H1 (cell line): ENCODE measurements at regions not wholly inside any gene's neighbourhood (a gene's known extent, or its start where the extent isn't known, plus 50 kb on each side); places are given as distances from the start of the nearest gene placed in this dataset.

ENCODE experiments used
- CTCF ChIA-PET: fragments of 300-600 bp; sonication (Branson Sonifier 250); formaldehyde crosslinking; loops from one replicate; lab custom pipeline; 2021; ENCODE audit not compliant: partially characterized antibody; lab: Charles Lee
- POLR2A ChIA-PET: fragments of 300-600 bp; sonication (Branson Sonifier 250); formaldehyde crosslinking; loops from one replicate; lab custom pipeline; 2021; ENCODE audit warnings: inconsistent platforms; ENCODE audit not compliant: partially characterized antibody; lab: Charles Lee
- DNase-seq, 2 experiments: peaks; one replicate each; pipeline versions ENCODE4 v3.0.0 to v3.0.0-alpha.2; 2010 to 2022; ENCODE audit warnings: low spot score in 2 of 2, low read depth in 1 of 2, mixed read lengths in 1 of 2
- FAIRE-seq: peaks from 2 replicates; lab custom pipeline; 2011; peaks lifted over from hg19 to GRCh38; lab: Jason Lieb, UNC
- H2AFZ ChIP-seq: 2 replicates; pipeline ENCODE4 v1.8.1; 2012; ENCODE audit warnings: low read length, inconsistent platforms
- H2AK5ac ChIP-seq: 2 replicates; pipeline ENCODE4 v1.6.1; 2013; ENCODE audit warnings: low read depth, low read length
- H2BK120ac ChIP-seq: replicated peaks from 2 replicates; pipeline ENCODE3; 2013; ENCODE audit warnings: low read depth, low read length, inconsistent platforms
- H2BK12ac ChIP-seq: 2 replicates; pipeline ENCODE4 v1.6.1; 2013; ENCODE audit warnings: low read depth, low read length
- H2BK15ac ChIP-seq: 2 replicates; pipeline ENCODE4 v1.6.1; 2013; ENCODE audit warnings: low read length
- H2BK20ac ChIP-seq: 2 replicates; pipeline ENCODE4 v1.6.1; 2013; ENCODE audit warnings: low read length
- H2BK5ac ChIP-seq: 2 replicates; pipeline ENCODE4 v1.6.1; 2013; ENCODE audit warnings: low read depth, low read length
- H3K14ac ChIP-seq: 2 replicates; pipeline ENCODE4 v1.6.1; 2013; ENCODE audit warnings: inconsistent platforms; ENCODE audit not compliant: insufficient read length
- H3K18ac ChIP-seq: 2 replicates; pipeline ENCODE4 v1.6.1; 2013; ENCODE audit warnings: low read length; ENCODE audit errors: extremely low read depth
- H3K23ac ChIP-seq: 2 replicates; pipeline ENCODE4 v1.6.1; 2013; ENCODE audit warnings: inconsistent platforms; ENCODE audit not compliant: insufficient read length
- H3K23me2 ChIP-seq: 2 replicates; pipeline ENCODE4 v1.6.1; 2013; ENCODE audit warnings: low read depth, low read length
- H3K27ac ChIP-seq: 2 replicates; pipeline ENCODE4 v1.6.1; 2011; ENCODE audit warnings: low read depth, low read length, inconsistent platforms
- H3K27me3 ChIP-seq, 4 experiments: replicated peaks in 1 of 4; 1 replicate in 1 of 4; 2 replicates in 3 of 4; pipeline versions ENCODE4 v1.6.1 to v1.8.1; 2011 to 2013; ENCODE audit warnings: low read length in 3 of 4, mild to moderate bottlenecking in 3 of 4, inconsistent platforms in 2 of 4, mixed read lengths in 2 of 4, moderate library complexity in 1 of 4; ENCODE audit not compliant: control insufficient read depth in 3 of 4, insufficient read depth in 3 of 4; ENCODE audit errors: extremely low read depth in 1 of 4
- H3K36me3 ChIP-seq, 4 experiments: 2 replicates each; pipeline versions ENCODE4 v1.6.1 to v1.8.1; 2011 to 2013; ENCODE audit warnings: mild to moderate bottlenecking in 4 of 4, low read length in 3 of 4, moderate library complexity in 2 of 4, control low read depth in 1 of 4, inconsistent platforms in 1 of 4; ENCODE audit not compliant: insufficient read depth in 4 of 4, control insufficient read depth in 2 of 4
- H3K4ac ChIP-seq: replicated peaks from 2 replicates; pipeline ENCODE3; 2013; ENCODE audit warnings: low read length, low read depth, mixed read lengths, inconsistent platforms; ENCODE audit not compliant: insufficient read length
- H3K4me1 ChIP-seq, 4 experiments: replicated peaks in 1 of 4; 1 replicate in 1 of 4; 2 replicates in 3 of 4; pipeline versions ENCODE4 v1.6.1 to v1.8.1; 2011 to 2013; ENCODE audit warnings: low read length in 3 of 4, inconsistent platforms in 2 of 4, mixed read lengths in 1 of 4; ENCODE audit not compliant: insufficient read depth in 4 of 4, control insufficient read depth in 3 of 4
- H3K4me2 ChIP-seq, 2 experiments: 2 replicates each; pipeline versions ENCODE4 v1.6.1 to v1.8.1; 2011 to 2013; ENCODE audit warnings: low read depth in 2 of 2, low read length in 2 of 2, control low read depth in 1 of 2, inconsistent platforms in 1 of 2, mild to moderate bottlenecking in 1 of 2; ENCODE audit not compliant: insufficient read depth in 1 of 2
- H3K4me3 ChIP-seq, 4 experiments: fragments of 200-600, 300-600 bp in 1 of 4; sonication (generic), shearing (Covaris generic), sonication (Bioruptor Twin) in 1 of 4; 2 replicates each; pipeline versions ENCODE4 v1.5.1 to v1.8.1; 2011 to 2016; ENCODE audit warnings: low read length in 4 of 4, low read depth in 3 of 4, control low read depth in 2 of 4, inconsistent platforms in 2 of 4, mild to moderate bottlenecking in 2 of 4, mixed read lengths in 1 of 4, moderate library complexity in 1 of 4; ENCODE audit not compliant: insufficient read depth in 2 of 4; ENCODE audit errors: extremely low read depth in 1 of 4
- H3K56ac ChIP-seq: replicated peaks from 2 replicates; pipeline ENCODE3; 2013; ENCODE audit warnings: low read depth, mild to moderate bottlenecking, mixed read lengths, low read length, inconsistent platforms; ENCODE audit not compliant: insufficient read length
- H3K79me1 ChIP-seq: 2 replicates; pipeline ENCODE4 v1.6.1; 2013; ENCODE audit warnings: low read depth, low read length, control low read depth
- H3K79me2 ChIP-seq, 2 experiments: 2 replicates each; pipeline versions ENCODE4 v1.6.1 to v1.8.1; 2012 to 2013; ENCODE audit warnings: low read length in 2 of 2, mild to moderate bottlenecking in 2 of 2, inconsistent platforms in 1 of 2; ENCODE audit not compliant: insufficient read depth in 2 of 2, control insufficient read depth in 1 of 2
- H3K9ac ChIP-seq, 4 experiments: replicated peaks in 1 of 4; 1 replicate in 1 of 4; 2 replicates in 3 of 4; pipeline versions ENCODE4 v1.6.1 to v1.8.1; 2011 to 2013; ENCODE audit warnings: low read depth in 3 of 4, low read length in 3 of 4, control low read depth in 2 of 4, mild to moderate bottlenecking in 2 of 4, moderate library complexity in 2 of 4, inconsistent platforms in 1 of 4; ENCODE audit errors: extremely low read depth in 1 of 4
- H3K9me3 ChIP-seq, 2 experiments: 2 replicates each; pipeline versions ENCODE4 v1.6.1 to v1.8.1; 2012 to 2013; ENCODE audit warnings: mild to moderate bottlenecking in 2 of 2, moderate library complexity in 2 of 2, control low read depth in 1 of 2, inconsistent platforms in 1 of 2, low read depth in 1 of 2, low read length in 1 of 2, mixed read lengths in 1 of 2; ENCODE audit not compliant: insufficient read depth in 2 of 2
- H4K20me1 ChIP-seq, 2 experiments: replicated peaks in 1 of 2; 2 replicates each; pipeline versions ENCODE3 to v1.8.1; 2011 to 2013; ENCODE audit warnings: inconsistent platforms in 2 of 2, low read length in 2 of 2, mild to moderate bottlenecking in 1 of 2; ENCODE audit not compliant: insufficient read depth in 2 of 2, control insufficient read depth in 1 of 2
- H4K5ac ChIP-seq: 2 replicates; pipeline ENCODE4 v1.6.1; 2013; ENCODE audit warnings: low read length, low read depth, mixed read lengths, inconsistent platforms; ENCODE audit not compliant: insufficient read length
- H4K8ac ChIP-seq: 2 replicates; pipeline ENCODE4 v1.8.0; 2013; ENCODE audit warnings: mild to moderate bottlenecking, moderate library complexity, low read length, inconsistent platforms; ENCODE audit not compliant: insufficient read depth; ENCODE audit errors: extremely low read depth
- H4K91ac ChIP-seq: replicated peaks from 2 replicates; pipeline ENCODE3; 2013; ENCODE audit warnings: low read length, mixed read lengths, inconsistent platforms; ENCODE audit not compliant: insufficient read length
- ASH2L ChIP-seq: fragments of 200-600, 300-600 bp; sonication (generic); IDR thresholded peaks from one replicate; pipeline ENCODE4 v1.7.1; 2017; ENCODE audit warnings: low read length
- CTCF ChIP-seq, 3 experiments: IDR thresholded peaks; 1 replicate in 2 of 3; 2 replicates in 1 of 3; pipeline versions ENCODE4 v1.5.1 to v1.6.1; 2011; ENCODE audit warnings: low read length in 3 of 3, mild to moderate bottlenecking in 3 of 3, inconsistent platforms in 2 of 3, low read depth in 1 of 3, moderate library complexity in 1 of 3; ENCODE audit not compliant: insufficient read depth in 1 of 3; ENCODE audit errors: control extremely low read depth in 1 of 3
- EZH2 ChIP-seq: fragments of 200-600 bp; sonication (generic); IDR thresholded peaks from 2 replicates; pipeline ENCODE4 v1.7.1; 2012; ENCODE audit warnings: low read depth, mild to moderate bottlenecking, moderate library complexity, low read length, inconsistent platforms; ENCODE audit not compliant: severe bottlenecking
- GTF2F1 ChIP-seq: IDR thresholded peaks from 2 replicates; pipeline ENCODE4 v1.6.1; 2012; ENCODE audit warnings: low read depth, low read length, improper control_type of control experiment, borderline replicate concordance
- KDM5A ChIP-seq: fragments of 200-600 bp; IDR thresholded peaks from 2 replicates; pipeline ENCODE4 v1.7.1; 2012; ENCODE audit warnings: mild to moderate bottlenecking, low read length, inconsistent platforms, mixed read lengths
- PHF8 ChIP-seq: fragments of 200-600 bp; sonication (generic); conservative IDR thresholded peaks from 2 replicates; pipeline ENCODE4 v1.7.1; 2012; ENCODE audit warnings: low read depth, mild to moderate bottlenecking, inconsistent platforms, low read length, moderate library complexity
- RAD21 ChIP-seq, 2 experiments: IDR thresholded peaks in 1 of 2; conservative IDR thresholded peaks in 1 of 2; 2 replicates each; pipeline ENCODE4 v1.6.1; 2011; ENCODE audit warnings: low read depth in 2 of 2, low read length in 2 of 2, improper control_type of control experiment in 1 of 2, inconsistent platforms in 1 of 2, mild to moderate bottlenecking in 1 of 2, moderate library complexity in 1 of 2
- RFX5 ChIP-seq: IDR thresholded peaks from 2 replicates; pipeline ENCODE4 v1.6.1; 2011; ENCODE audit warnings: low read depth, low read length, improper control_type of control experiment, borderline replicate concordance
- WGBS, 2 experiments: shearing (Covaris generic) in 1 of 2; methylation state at CpG; one replicate each; pipeline versions ENCODE4 v1.1.6 to v1.1.7; 2013 to 2015; ENCODE audit warnings: low lambda C conversion rate in 2 of 2, mixed read lengths in 2 of 2, inconsistent platforms in 1 of 2, low coverage in 1 of 2, missing lambda C conversion rate in 1 of 2; ENCODE audit not compliant: insufficient replicate concordance in 2 of 2, insufficient coverage in 1 of 2, insufficient read length in 1 of 2; ENCODE audit errors: extremely low coverage in 1 of 2, missing lambda C conversion rate in 1 of 2; 5-methylcytosine and 5-hydroxymethylcytosine counted together

GRCh38 chr19:28878862-28879566, 333.9 kb downstream of the UQCRFS1 start:
- no peak overlapping the region for H2AFZ ChIP-seq
- H3K79me1 ChIP-seq = no peaks in the 10 kb centered on the region
- H3K23me2 ChIP-seq = 0 out of 2 replicates have a peak, but pooled peaks cover 2% of the 10 kb centered on the region
- peak overlapping the region; percentile 75; the same call in 1 of the 2 replicates for H2BK5ac ChIP-seq
- no peak overlapping the region for H4K8ac ChIP-seq
- peak overlapping the region; percentile 68; the same call in 1 of the 2 replicates for H3K18ac ChIP-seq
- 33% methylated on average over 11 of the region's 11 CpGs; no CpG with 5 or more reads in 1 of the 2 experiments for WGBS, 2 experiments
- FAIRE-seq (peak; percentile 65), DNase-seq (peak; percentile 49 to 80)
- no peaks in the 10 kb centered on the region for H3K79me2 ChIP-seq
- CTCF ChIA-PET = interaction anchor here (0.6 to 6.5 kb wide), 49 partner anchors 9 to 905 kb away, joined by 3 to 79 read pairs (median 4); no protein-coding TSS in a partner anchor
- H4K5ac ChIP-seq = no peak overlapping the region
- no peak overlapping the region for H2AK5ac ChIP-seq
- H2BK15ac ChIP-seq = 0 out of 2 replicates have a peak overlapping the region, but pooled peaks have one; percentile 8
- H2BK12ac ChIP-seq = 0 out of 2 replicates have a peak overlapping the region, but pooled peaks have one; percentile 55
- H2BK120ac ChIP-seq = no peak overlapping the region
- no peak overlapping the region for H3K4me2 ChIP-seq
- no peaks in the 10 kb centered on the region for H4K20me1 ChIP-seq
- H3K9ac ChIP-seq = no peak overlapping the region
- H3K4ac ChIP-seq = no peak overlapping the region
- H3K27me3 ChIP-seq = no peaks in the 10 kb centered on the region; a peak in 1 of 7 replicates
- no peak overlapping the region for H3K4me3 ChIP-seq
- peaks cover 7 to 22% (median 15%) of the 10 kb centered on the region in 4 experiments for H3K4me1 ChIP-seq
- H4K91ac ChIP-seq = no peak overlapping the region
- no peak overlapping the region for H3K27ac ChIP-seq
- peak overlapping the region; percentile 66; the same call in 1 of the 2 replicates for H2BK20ac ChIP-seq
- H3K56ac ChIP-seq = no peak overlapping the region
- no peak overlapping the region for H3K23ac ChIP-seq
- no peak overlapping the region for H3K14ac ChIP-seq
- TF ChIP-seq RAD21 (IDR thresholded peaks at IDR 0.05 in 1 of 2, conservative IDR thresholded peaks at IDR 0.05 in 1 of 2; ENCODE audit: low read depth in 2 of 2, low read length in 2 of 2) (peak; percentile 86 to 90), EZH2 (no peak), GTF2F1 (no peak), CTCF (IDR thresholded peaks at IDR 0.05; ENCODE audit: control extremely low read depth in 1 of 3, insufficient read depth in 1 of 3, low read depth in 1 of 3, low read length in 3 of 3) (peak; percentile 1 to 79 (median 37)), KDM5A (no peak), ASH2L (no peak), PHF8 (no peak), RFX5 (no peak)
- POLR2A ChIA-PET = no interaction called here
- no peaks in the 10 kb centered on the region for H3K36me3 ChIP-seq
- no peaks in the 10 kb centered on the region for H3K9me3 ChIP-seq
